Esophagus squamous epithelium (tissue), 4 donors: ENCODE measurements at regions not wholly inside any gene's neighbourhood (a gene's known extent, or its start where the extent isn't known, plus 50 kb on each side); places are given as distances from the start of the nearest gene placed in this dataset.

ENCODE experiments used
- POLR2A ChIP-seq, 4 donors: fragments of 450-650 bp; IDR thresholded peaks; one replicate each; pipeline ENCODE4 v1.6.1; 2017; ENCODE audit warnings: antibody characterized with exemption in 4 of 4, mild to moderate bottlenecking in 4 of 4, moderate library complexity in 3 of 4
- TF ChIP-seq, protein P1 (sequence below), 6 experiments: fragments of 450-650 bp in 4 of 6; fragments of 200-600 bp in 2 of 6; sonication (generic) in 2 of 6; IDR thresholded peaks; one replicate each; pipeline ENCODE4 v1.5.1; 2016 to 2019; ENCODE audit warnings: antibody characterized with exemption in 6 of 6, mild to moderate bottlenecking in 4 of 6, moderate library complexity in 4 of 6

DNA sequence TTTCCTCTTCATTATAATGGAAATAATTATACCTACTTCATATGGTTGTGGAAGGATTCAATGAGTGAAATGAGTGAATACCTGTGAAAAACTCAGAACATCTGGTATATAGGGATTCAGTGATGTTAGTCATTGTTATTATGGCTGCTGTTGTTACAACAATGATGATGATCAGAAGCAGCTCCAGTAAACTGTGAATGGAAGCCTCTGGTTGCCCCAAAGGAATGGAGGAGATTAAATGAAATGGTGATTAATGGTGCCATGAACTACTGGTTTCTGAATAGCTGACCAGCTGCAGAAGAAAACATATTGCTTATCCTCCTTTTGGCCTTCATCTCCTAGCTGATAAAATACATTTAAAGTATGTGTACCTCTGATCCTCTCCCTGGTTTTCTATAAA, 372.0 kb downstream of the ARHGEF28 start:
- TF ChIP-seq POLR2A (IDR thresholded peaks at IDR 0.05): no peak
- TF ChIP-seq, protein P1, sequence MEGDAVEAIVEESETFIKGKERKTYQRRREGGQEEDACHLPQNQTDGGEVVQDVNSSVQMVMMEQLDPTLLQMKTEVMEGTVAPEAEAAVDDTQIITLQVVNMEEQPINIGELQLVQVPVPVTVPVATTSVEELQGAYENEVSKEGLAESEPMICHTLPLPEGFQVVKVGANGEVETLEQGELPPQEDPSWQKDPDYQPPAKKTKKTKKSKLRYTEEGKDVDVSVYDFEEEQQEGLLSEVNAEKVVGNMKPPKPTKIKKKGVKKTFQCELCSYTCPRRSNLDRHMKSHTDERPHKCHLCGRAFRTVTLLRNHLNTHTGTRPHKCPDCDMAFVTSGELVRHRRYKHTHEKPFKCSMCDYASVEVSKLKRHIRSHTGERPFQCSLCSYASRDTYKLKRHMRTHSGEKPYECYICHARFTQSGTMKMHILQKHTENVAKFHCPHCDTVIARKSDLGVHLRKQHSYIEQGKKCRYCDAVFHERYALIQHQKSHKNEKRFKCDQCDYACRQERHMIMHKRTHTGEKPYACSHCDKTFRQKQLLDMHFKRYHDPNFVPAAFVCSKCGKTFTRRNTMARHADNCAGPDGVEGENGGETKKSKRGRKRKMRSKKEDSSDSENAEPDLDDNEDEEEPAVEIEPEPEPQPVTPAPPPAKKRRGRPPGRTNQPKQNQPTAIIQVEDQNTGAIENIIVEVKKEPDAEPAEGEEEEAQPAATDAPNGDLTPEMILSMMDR (IDR thresholded peaks at IDR 0.05): no peak
